ENCODE measurements at regions not wholly inside any gene's neighbourhood (a gene's known extent, or its start where the extent isn't known, plus 50 kb on each side); places are given as distances from the start of the nearest gene placed in this dataset.
"Not testable (repeated sequence)": the region's sequence is repeated elsewhere in the genome, so short reads cannot be mapped to it uniquely, and the experiment has no call there.

- DNase-seq (ENCODE audit: low read depth) = no peak
Measured at GRCh38 chr14:55767286-55767685, 187.3 kb downstream of the KTN1 start.

GRCh38 chr14:55769877-55770276, 189.9 kb downstream of the KTN1 start:
- no peak for DNase-seq (ENCODE audit: low read depth)

GRCh38 chr14:55771242-55771981, 191.4 kb downstream of the KTN1 start:
- no peak for DNase-seq (ENCODE audit: low read depth)

GRCh38 chr14:55772486-55772885, 192.5 kb downstream of the KTN1 start:
- no peak for DNase-seq (ENCODE audit: low read depth)

- DNase-seq (ENCODE audit: low read depth) = no peak
Measured at GRCh38 chr14:55773312-55773711, 193.3 kb downstream of the KTN1 start.

- no peak for DNase-seq (ENCODE audit: low read depth)
Measured at GRCh38 chr14:55773984-55774545, 194.1 kb downstream of the KTN1 start.

- DNase-seq (ENCODE audit: low read depth) = no peak
Measured at GRCh38 chr14:55777877-55778276, 197.9 kb downstream of the KTN1 start.

- DNase-seq (ENCODE audit: low read depth) = peak; percentile 26
Measured at GRCh38 chr14:55780156-55780946, 200.3 kb downstream of the KTN1 start.

- DNase-seq (ENCODE audit: low read depth) = no peak
Measured at GRCh38 chr14:55781046-55781445, 201.0 kb downstream of the KTN1 start.

GRCh38 chr14:55782166-55782565, 202.2 kb downstream of the KTN1 start:
- no peak for DNase-seq (ENCODE audit: low read depth)

- DNase-seq (ENCODE audit: low read depth) = no peak
Measured at GRCh38 chr14:55789406-55789805, 209.4 kb downstream of the KTN1 start.

GRCh38 chr14:55794655-55795595, 214.9 kb downstream of the KTN1 start:
- no peak for DNase-seq (ENCODE audit: low read depth)

GRCh38 chr14:55796513-55796912, 216.5 kb downstream of the KTN1 start:
- not testable (repeated sequence) for DNase-seq (ENCODE audit: low read depth)

GRCh38 chr14:55798406-55798805, 218.4 kb downstream of the KTN1 start:
- no peak for DNase-seq (ENCODE audit: low read depth)

GRCh38 chr14:55799508-55800095, 219.6 kb downstream of the KTN1 start:
- no peak for DNase-seq (ENCODE audit: low read depth)

- no peak for DNase-seq (ENCODE audit: low read depth)
Measured at GRCh38 chr14:55800156-55800785, 220.3 kb downstream of the KTN1 start.

GRCh38 chr14:55801121-55801520, 221.1 kb downstream of the KTN1 start:
- no peak for DNase-seq (ENCODE audit: low read depth)

- DNase-seq (ENCODE audit: low read depth) = no peak
Measured at GRCh38 chr14:55802986-55803872, 223.2 kb downstream of the KTN1 start.

GRCh38 chr14:55803873-55804553, 224.0 kb downstream of the KTN1 start:
- no peak for DNase-seq (ENCODE audit: low read depth)

Data from stromal cell of bone marrow (primary cell).